GM23338 (cell line): ENCODE measurements at regions not wholly inside any gene's neighbourhood (a gene's known extent, or its start where the extent isn't known, plus 50 kb on each side); places are given as distances from the start of the nearest gene placed in this dataset.

Experiments
- CTCF ChIP-seq, 2 experiments: fragments of 200-600 bp in 1 of 2; sonication (generic) in 1 of 2; conservative IDR thresholded peaks; 2 replicates each; pipeline versions ENCODE4 v1.5.1 to v1.6.1; 2016 to 2017; ENCODE audit warnings: antibody characterized with exemption in 2 of 2, low read depth in 2 of 2, mild to moderate bottlenecking in 2 of 2, moderate library complexity in 1 of 2
- ETS1 ChIP-seq: IDR thresholded peaks from 2 replicates; pipeline ENCODE4 v1.6.1; 2016; ENCODE audit warnings: antibody characterized with exemption

- TF ChIP-seq CTCF (conservative IDR thresholded peaks at IDR 0.05; ENCODE audit: low read depth in 2 of 2): no peak
- TF ChIP-seq ETS1: no peak
Observed at GRCh38 chr6:134374491-134375219, 56.7 kb upstream of the SGK1 start.
